VCaP (cell line): ENCODE measurements at regions not wholly inside any gene's neighbourhood (a gene's known extent, or its start where the extent isn't known, plus 50 kb on each side); places are given as distances from the start of the nearest gene placed in this dataset.
"Not testable (repeated sequence)": the region's sequence is repeated elsewhere in the genome, so short reads cannot be mapped to it uniquely, and the experiment has no call there.

Experiments
- H3K27ac ChIP-seq: fragments of 450-650 bp; 2 replicates; pipeline ENCODE4 v1.5.1; 2017
- CTCF ChIP-seq: fragments of 450-650 bp; conservative IDR thresholded peaks from 2 replicates; pipeline ENCODE4 v1.5.1; 2017; ENCODE audit warnings: mild to moderate bottlenecking, moderate library complexity

DNA sequence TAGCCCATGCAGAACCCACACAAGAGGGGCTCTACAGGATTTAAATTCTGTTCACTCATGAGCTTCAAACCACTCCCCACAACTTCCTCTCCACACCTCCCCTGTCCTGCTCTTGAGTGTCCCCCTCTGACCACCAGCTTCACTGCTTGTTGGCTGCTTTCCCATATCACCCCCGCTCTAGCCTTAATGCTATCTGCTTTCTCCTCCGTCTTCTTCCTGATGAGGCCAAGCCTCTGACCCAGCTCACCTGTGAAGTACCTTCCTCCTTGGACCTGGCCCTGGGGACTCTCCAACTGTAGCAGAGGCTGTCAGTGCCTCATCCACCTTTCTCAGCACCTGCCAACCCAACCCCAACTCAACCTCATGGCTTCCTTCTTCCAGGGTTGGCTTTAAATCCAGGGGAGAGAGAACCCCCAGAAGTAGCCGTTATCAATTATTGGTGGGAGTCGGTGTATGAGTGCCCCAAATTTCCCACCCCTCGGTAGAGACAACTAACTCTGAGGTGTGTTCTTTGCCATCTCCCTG is 174.8 kb downstream of the MINAR1 start:
- H3K27ac ChIP-seq = no peak overlapping the region
- no peak for TF ChIP-seq CTCF

DNA sequence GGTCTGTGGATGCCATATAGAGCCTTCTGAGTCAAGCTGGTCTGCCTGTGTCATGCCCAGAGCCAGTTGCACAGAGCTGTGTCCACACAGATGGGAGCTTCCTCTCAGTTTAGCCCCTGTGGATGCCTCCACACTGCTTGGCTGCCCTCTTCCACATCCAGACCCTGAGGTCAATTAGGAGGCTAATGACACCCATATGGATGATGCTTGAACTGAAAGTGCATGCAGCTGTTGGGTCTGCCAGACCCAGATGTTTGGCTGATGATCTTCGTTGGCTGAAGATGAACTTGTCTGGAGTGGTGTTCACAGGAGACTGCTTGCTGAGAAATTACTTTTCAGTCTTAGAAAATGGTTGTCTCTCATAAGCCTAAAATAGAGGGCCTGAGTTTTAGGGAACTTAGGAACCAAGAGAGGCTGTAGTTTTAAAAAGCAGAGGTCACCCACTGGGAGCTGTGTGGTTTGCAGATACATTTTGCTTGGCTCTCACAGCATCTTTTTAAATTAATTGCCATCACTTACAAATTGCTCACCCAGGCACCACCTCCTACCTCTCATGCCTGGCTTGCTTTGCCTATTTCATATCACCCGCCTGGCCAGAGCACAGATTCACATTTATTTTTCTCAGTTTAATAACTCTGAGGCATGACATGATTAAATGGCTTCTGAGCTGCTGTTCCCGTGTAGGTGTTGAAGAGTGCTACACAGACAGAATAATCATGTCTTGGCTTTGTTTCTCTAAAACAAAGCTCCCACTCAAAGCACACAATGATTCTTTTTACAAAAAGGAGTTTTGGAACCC is 176.1 kb downstream of the MINAR1 start:
- H3K27ac ChIP-seq = no peak overlapping the region
- TF ChIP-seq CTCF = no peak

DNA sequence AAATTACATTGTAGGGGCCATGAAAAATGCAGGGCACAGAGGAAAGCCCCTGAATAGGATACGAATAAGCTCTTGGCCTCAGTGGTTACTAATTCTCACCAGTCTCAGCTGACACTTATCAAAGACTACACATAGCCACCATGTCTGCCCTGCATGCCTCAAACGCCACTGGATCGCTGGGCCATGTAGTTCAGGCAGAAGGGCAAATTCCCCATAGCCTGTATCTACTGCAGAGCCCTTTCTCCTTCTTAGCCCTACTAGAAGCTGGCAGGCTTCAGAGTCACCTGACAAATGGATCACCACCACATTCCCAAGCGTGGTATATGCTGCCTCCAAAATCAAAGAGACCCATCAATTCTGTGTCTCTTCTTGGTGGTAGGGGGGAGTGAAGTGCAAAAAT is 177.4 kb downstream of the MINAR1 start:
- H3K27ac ChIP-seq = no peak overlapping the region
- no peak for TF ChIP-seq CTCF

DNA sequence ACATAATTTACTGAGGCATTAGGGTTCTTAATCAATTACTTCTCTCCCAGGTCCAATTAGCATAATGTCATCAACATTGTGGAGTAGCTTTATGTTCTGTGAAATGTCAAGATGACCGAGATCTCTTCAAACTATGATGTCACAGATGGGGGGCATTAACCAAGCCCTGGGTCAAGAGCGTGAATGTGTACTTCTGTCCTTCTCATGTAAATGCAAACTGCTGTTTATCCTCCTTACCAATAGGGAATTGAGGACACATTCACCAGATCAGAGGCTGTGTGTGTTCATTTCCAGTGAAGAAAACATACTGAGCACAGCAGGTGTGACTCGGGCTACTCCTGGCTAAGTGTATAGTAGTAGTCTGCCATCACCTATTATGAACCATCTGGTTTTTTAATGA is 177.9 kb downstream of the MINAR1 start:
- TF ChIP-seq CTCF = no peak
- H3K27ac ChIP-seq = no peak overlapping the region

GRCh38 chr15:79615754-79616153 is 183.6 kb downstream of the MINAR1 start:
- no peak overlapping the region for H3K27ac ChIP-seq
- no peak for TF ChIP-seq CTCF

DNA sequence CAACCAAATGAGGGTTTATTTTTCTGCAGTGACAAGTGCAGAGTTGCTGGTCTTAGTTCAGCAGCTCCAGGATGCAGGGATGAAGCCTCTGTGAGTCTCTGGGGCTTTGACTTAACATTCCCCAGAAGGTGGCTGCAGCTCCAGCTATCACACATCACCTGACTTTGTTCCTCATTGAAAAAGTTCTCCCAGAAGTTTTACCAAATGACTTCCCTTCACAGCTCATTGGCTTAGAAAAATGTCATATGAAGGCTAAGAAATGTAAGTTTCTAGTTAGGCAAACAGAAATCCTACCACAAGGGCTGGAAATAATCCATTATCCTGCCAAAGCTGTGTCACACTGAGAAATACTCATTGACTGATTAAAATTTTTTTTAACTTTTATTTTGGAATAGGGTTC is 184.9 kb downstream of the MINAR1 start:
- no peak overlapping the region for H3K27ac ChIP-seq
- TF ChIP-seq CTCF = no peak

- TF ChIP-seq CTCF = no peak
- no peak overlapping the region for H3K27ac ChIP-seq
Observed at GRCh38 chr15:79620112-79620857, 188.1 kb downstream of the MINAR1 start.

GRCh38 chr15:79621805-79622204 is 189.7 kb downstream of the MINAR1 start:
- H3K27ac ChIP-seq = not testable (repeated sequence)
